HepG2 (cell line): ENCODE measurements at regions not wholly inside any gene's neighbourhood (a gene's known extent, or its start where the extent isn't known, plus 50 kb on each side); places are given as distances from the start of the nearest gene placed in this dataset.
"Not testable (repeated sequence)": the region's sequence is repeated elsewhere in the genome, so short reads cannot be mapped to it uniquely, and the experiment has no call there.

ENCODE experiments used
- NFE2L1 ChIP-seq: sonication (generic); formaldehyde crosslinking; IDR thresholded peaks from 2 replicates; pipeline ENCODE4 v1.4.0; 2020; ENCODE audit warnings: missing genetic modification reagents, mild to moderate bottlenecking, borderline replicate concordance
- PITX1 ChIP-seq: sonication (generic); formaldehyde crosslinking; IDR thresholded peaks from 2 replicates; pipeline ENCODE4 v1.5.1; 2020; ENCODE audit warnings: mild to moderate bottlenecking, missing genetic modification reagents

DNA sequence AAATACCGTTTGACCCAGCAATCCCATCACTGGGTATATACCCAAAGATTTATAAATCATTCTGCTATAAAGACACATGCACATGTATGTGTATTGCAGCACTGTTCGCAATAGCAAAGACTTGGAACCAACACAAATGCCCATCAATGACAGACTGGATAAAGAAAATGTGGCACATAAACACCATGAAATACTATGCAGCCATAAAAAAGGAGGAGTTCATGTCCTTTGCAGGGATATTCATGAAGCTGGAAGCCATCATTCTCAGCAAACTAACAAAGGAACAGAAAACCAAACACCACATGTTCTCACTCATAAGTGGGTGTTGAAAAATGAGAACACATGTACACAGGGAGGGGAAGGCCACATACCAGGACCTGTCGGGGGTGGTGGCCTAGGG lies 86.5 kb upstream of the FGGY start:
- not testable (repeated sequence) for TF ChIP-seq NFE2L1; PITX1 (CRISPR knock-in tag)
